DOHH2 (cell line): ENCODE measurements at regions not wholly inside any gene's neighbourhood (a gene's known extent, or its start where the extent isn't known, plus 50 kb on each side); places are given as distances from the start of the nearest gene placed in this dataset.

Experiments
- H3F3A ChIP-seq: fragments of 200-600 bp; sonication (generic), shearing (Covaris generic); 2 replicates; pipeline ENCODE4 v1.6.0; 2016; ENCODE audit warnings: antibody characterized with exemption, mild to moderate bottlenecking; ENCODE audit not compliant: control insufficient read depth, insufficient read depth
- H3K27ac ChIP-seq: fragments of 200-600 bp; sonication (generic); 2 replicates; pipeline ENCODE4 v1.5.1; 2014; ENCODE audit warnings: low read depth, mild to moderate bottlenecking, low read length, moderate library complexity
- H3K27me3 ChIP-seq: fragments of 200-600 bp; sonication (generic); 2 replicates; pipeline ENCODE4 v1.6.1; 2014; ENCODE audit warnings: mild to moderate bottlenecking, low read length, mixed read lengths; ENCODE audit not compliant: control insufficient read depth
- H3K36me3 ChIP-seq: fragments of 200-600 bp; sonication (generic); 2 replicates; pipeline ENCODE4 v1.6.1; 2014; ENCODE audit warnings: mild to moderate bottlenecking, low read length, moderate library complexity, mixed read lengths; ENCODE audit not compliant: control insufficient read depth
- H3K4me1 ChIP-seq: fragments of 200-600 bp; sonication (generic); 2 replicates; pipeline ENCODE4 v1.6.1; 2014; ENCODE audit warnings: mild to moderate bottlenecking, low read length, mixed read lengths; ENCODE audit not compliant: control insufficient read depth
- H3K4me2 ChIP-seq: fragments of 200-600 bp; sonication (generic); 2 replicates; pipeline ENCODE4 v1.6.0; 2014; ENCODE audit warnings: mild to moderate bottlenecking, low read length, moderate library complexity
- H3K4me3 ChIP-seq: fragments of 200-600 bp; sonication (generic); 2 replicates; pipeline ENCODE4 v1.5.1; 2014; ENCODE audit warnings: mild to moderate bottlenecking, low read length, mixed read lengths
- H3K79me2 ChIP-seq: fragments of 200-600 bp; sonication (generic); 2 replicates; pipeline ENCODE4 v1.6.1; 2014; ENCODE audit warnings: mild to moderate bottlenecking, low read length, mixed read lengths; ENCODE audit not compliant: control insufficient read depth
- H3K9me2 ChIP-seq: fragments of 200-600 bp; sonication (generic); replicated peaks from 2 replicates; pipeline ENCODE4 v1.6.1; 2014; ENCODE audit warnings: mild to moderate bottlenecking, low read length, mixed read lengths; ENCODE audit not compliant: control insufficient read depth
- H3K9me3 ChIP-seq: fragments of 200-600 bp; sonication (generic); 2 replicates; pipeline ENCODE4 v1.6.1; 2014; ENCODE audit warnings: antibody characterized with exemption, low read length, mixed read lengths; ENCODE audit not compliant: control insufficient read depth, insufficient read depth
- H4K20me1 ChIP-seq: fragments of 200-600 bp; sonication (generic); 2 replicates; pipeline ENCODE4 v1.6.0; 2014; ENCODE audit warnings: low read depth, mild to moderate bottlenecking, antibody characterized with exemption, low read length, moderate library complexity; ENCODE audit not compliant: control insufficient read depth, insufficient read depth
- CTCF ChIP-seq: fragments of 200-600 bp; sonication (generic); IDR thresholded peaks from one replicate; pipeline ENCODE4 v1.5.1; 2014; ENCODE audit warnings: antibody characterized with exemption, mild to moderate bottlenecking, low read depth, low read length; ENCODE audit not compliant: poor library complexity, severe bottlenecking
- EZH2phosphoT487 ChIP-seq: fragments of 200-600 bp; sonication (generic); IDR thresholded peaks from 2 replicates; pipeline ENCODE4 v1.6.1; 2017; ENCODE audit warnings: borderline replicate concordance, mild to moderate bottlenecking, antibody characterized with exemption, low read length, moderate library complexity, mixed read lengths

GRCh38 chr11:100612766-100613165 is 74.3 kb upstream of the ARHGAP42 start:
- H3K36me3 ChIP-seq, result no peaks in the 10 kb centered on the region
- peaks cover 6% of the 10 kb centered on the region for H3K4me1 ChIP-seq
- H3K27me3 ChIP-seq, result 0 out of 2 replicates have a peak, but pooled peaks cover 3% of the 10 kb centered on the region
- H3K27ac ChIP-seq, result no peak overlapping the region
- H4K20me1 ChIP-seq, result no peaks in the 10 kb centered on the region
- no peak for TF ChIP-seq EZH2phosphoT487
- no peaks in the 10 kb centered on the region for H3K9me3 ChIP-seq
- no peaks in the 10 kb centered on the region for H3K9me2 ChIP-seq
- no peaks in the 10 kb centered on the region for H3F3A ChIP-seq
- H3K79me2 ChIP-seq, result no peaks in the 10 kb centered on the region
- no peak overlapping the region for H3K4me3 ChIP-seq
- H3K4me2 ChIP-seq, result no peak overlapping the region

- Histone ChIP-seq H3K4me3 (no peak overlapping the region), H4K20me1 (no peaks in the 10 kb centered on the region), H3K4me2 (no peak overlapping the region)
Measured at GRCh38 chr11:100618914-100619313, 68.2 kb upstream of the ARHGAP42 start.

GRCh38 chr11:100619484-100619883 is 67.6 kb upstream of the ARHGAP42 start:
- no peaks in the 10 kb centered on the region for H3K9me2 ChIP-seq
- H3K9me3 ChIP-seq, result no peaks in the 10 kb centered on the region
- no peaks in the 10 kb centered on the region for H3K27me3 ChIP-seq
- H3K79me2 ChIP-seq, result no peaks in the 10 kb centered on the region
- no peaks in the 10 kb centered on the region for H3K36me3 ChIP-seq
- H3K4me1 ChIP-seq, result no peaks in the 10 kb centered on the region
- TF ChIP-seq CTCF, result no peak
- no peaks in the 10 kb centered on the region for H4K20me1 ChIP-seq
- no peak overlapping the region for H3K4me2 ChIP-seq
- no peak overlapping the region for H3K4me3 ChIP-seq
- H3K27ac ChIP-seq, result no peak overlapping the region
- H3F3A ChIP-seq, result no peaks in the 10 kb centered on the region

More at GRCh38 chr11:100618914-100619313, 68.2 kb upstream of the ARHGAP42 start:
- H3F3A ChIP-seq, result no peaks in the 10 kb centered on the region
- no peak overlapping the region for H3K27ac ChIP-seq
- TF ChIP-seq CTCF (no peak), EZH2phosphoT487 (no peak)
- H3K4me1 ChIP-seq, result no peaks in the 10 kb centered on the region
- no peaks in the 10 kb centered on the region for H3K79me2 ChIP-seq
- no peaks in the 10 kb centered on the region for H3K36me3 ChIP-seq
- H3K27me3 ChIP-seq, result no peaks in the 10 kb centered on the region
- H3K9me2 ChIP-seq, result no peaks in the 10 kb centered on the region
- no peaks in the 10 kb centered on the region for H3K9me3 ChIP-seq

- Histone ChIP-seq H3K27ac (no peak overlapping the region), H3K4me1 (no peaks in the 10 kb centered on the region), H4K20me1 (no peaks in the 10 kb centered on the region), H3K4me3 (no peak overlapping the region), H3K4me2 (no peak overlapping the region), H3K27me3 (no peaks in the 10 kb centered on the region), H3K36me3 (no peaks in the 10 kb centered on the region), H3K9me2 (no peaks in the 10 kb centered on the region), H3K79me2 (no peaks in the 10 kb centered on the region), H3K9me3 (no peaks in the 10 kb centered on the region), H3F3A (no peaks in the 10 kb centered on the region)
- TF ChIP-seq CTCF (no peak), EZH2phosphoT487 (no peak)
Measured at GRCh38 chr11:100622404-100622803, 64.7 kb upstream of the ARHGAP42 start.
